Colonic mucosa (tissue), 4 donors: ENCODE measurements at regions not wholly inside any gene's neighbourhood (a gene's known extent, or its start where the extent isn't known, plus 50 kb on each side); places are given as distances from the start of the nearest gene placed in this dataset.

Experiments used
- DNase-seq: peaks from one replicate; pipeline ENCODE4 v3.0.0-alpha.2; 2020
- H3K27ac ChIP-seq: fragments of 200-600 bp; one replicate; pipeline ENCODE4 v1.8.0; 2021
- H3K27me3 ChIP-seq: fragments of 200-600 bp; one replicate; pipeline ENCODE4 v1.8.0; 2021
- H3K36me3 ChIP-seq: fragments of 200-600 bp; one replicate; pipeline ENCODE4 v1.8.0; 2021
- H3K4me1 ChIP-seq: fragments of 200-600 bp; one replicate; pipeline ENCODE4 v1.8.0; 2021; ENCODE audit warnings: mild to moderate bottlenecking
- H3K4me3 ChIP-seq: fragments of 200-600 bp; one replicate; pipeline ENCODE4 v1.8.0; 2021
- H3K9ac ChIP-seq, 2 donors: one replicate each; pipeline ENCODE4 v1.7.0; 2013; ENCODE audit warnings: control low read depth in 2 of 2, low read depth in 2 of 2, low read length in 2 of 2
- H3K9me3 ChIP-seq: fragments of 200-600 bp; one replicate; pipeline ENCODE4 v1.8.0; 2021
- CTCF ChIP-seq: fragments of 200-600 bp; IDR thresholded peaks from one replicate; pipeline ENCODE4 v1.8.0; 2022; ENCODE audit warnings: antibody characterized with exemption, mild to moderate bottlenecking
- intact Hi-C: fragments of 100-400 bp; cut with DNase I; formaldehyde crosslinking; loops from one replicate; pipeline ENCODE4 v1.14.1; 2022
- donor health status: healthy.
- donor health status: DM: no; HTN: no; CAD: no.
- donor health status: DM: no; HTN: no; CAD: no.

- no peaks in the 10 kb centered on the region for H3K36me3 ChIP-seq
- no peak for DNase-seq
Observed at GRCh38 chr5:103918668-103919367, 356.2 kb upstream of the NUDT12 start.

GRCh38 chr5:103915081-103915480 lies 352.5 kb upstream of the NUDT12 start:
- no peaks in the 10 kb centered on the region for H3K9me3 ChIP-seq
- intact Hi-C loops: no loop called here
- no peak for TF ChIP-seq CTCF
- H3K27me3 ChIP-seq: no peaks in the 10 kb centered on the region
- H3K4me3 ChIP-seq: no peak overlapping the region
- no peaks in the 10 kb centered on the region for H3K36me3 ChIP-seq
- DNase-seq: no peak
- no peak overlapping the region for H3K27ac ChIP-seq
- no peak overlapping the region for H3K9ac ChIP-seq
- H3K4me1 ChIP-seq: no peaks in the 10 kb centered on the region

More at GRCh38 chr5:103918668-103919367, 356.2 kb upstream of the NUDT12 start:
- Histone ChIP-seq H3K9ac (no peak overlapping the region), H3K27me3 (no peaks in the 10 kb centered on the region), H3K4me3 (no peak overlapping the region), H3K4me1 (no peaks in the 10 kb centered on the region), H3K27ac (no peak overlapping the region), H3K9me3 (no peaks in the 10 kb centered on the region)
- intact Hi-C loops: no loop called here
- no peak for TF ChIP-seq CTCF

GRCh38 chr5:103910786-103911185 lies 348.2 kb upstream of the NUDT12 start:
- intact Hi-C loops: no loop called here
- Histone ChIP-seq H3K27me3 (no peaks in the 10 kb centered on the region), H3K9ac (no peak overlapping the region), H3K9me3 (no peaks in the 10 kb centered on the region), H3K27ac (no peak overlapping the region), H3K36me3 (no peaks in the 10 kb centered on the region), H3K4me3 (no peak overlapping the region), H3K4me1 (no peaks in the 10 kb centered on the region)
- TF ChIP-seq CTCF: no peak
- no peak for DNase-seq

GRCh38 chr5:103910011-103910410 lies 347.4 kb upstream of the NUDT12 start:
- no peaks in the 10 kb centered on the region for H3K4me1 ChIP-seq
- intact Hi-C loops: no loop called here

GRCh38 chr5:103909391-103909790 lies 346.8 kb upstream of the NUDT12 start:
- H3K9me3 ChIP-seq: no peaks in the 10 kb centered on the region
- no peak overlapping the region for H3K9ac ChIP-seq
- intact Hi-C loops: no loop called here
- TF ChIP-seq CTCF: no peak
- DNase-seq: no peak
- no peak overlapping the region for H3K27ac ChIP-seq
- H3K4me1 ChIP-seq: no peaks in the 10 kb centered on the region
- no peaks in the 10 kb centered on the region for H3K36me3 ChIP-seq
- no peaks in the 10 kb centered on the region for H3K27me3 ChIP-seq
- no peak overlapping the region for H3K4me3 ChIP-seq

More at GRCh38 chr5:103910011-103910410, 347.4 kb upstream of the NUDT12 start:
- no peaks in the 10 kb centered on the region for H3K27me3 ChIP-seq
- DNase-seq: no peak
- H3K9ac ChIP-seq: no peak overlapping the region
- H3K27ac ChIP-seq: no peak overlapping the region
- no peak overlapping the region for H3K4me3 ChIP-seq
- no peaks in the 10 kb centered on the region for H3K36me3 ChIP-seq
- no peaks in the 10 kb centered on the region for H3K9me3 ChIP-seq
- no peak for TF ChIP-seq CTCF
